Neural crest cell (in vitro differentiated cells): ENCODE measurements at regions not wholly inside any gene's neighbourhood (a gene's known extent, or its start where the extent isn't known, plus 50 kb on each side); places are given as distances from the start of the nearest gene placed in this dataset.

Experiments
- DNase-seq: peaks from one replicate; pipeline ENCODE4 v3.0.0; 2021; ENCODE audit warnings: low read depth, mixed read lengths, low spot score
- H3K27ac Mint-ChIP-seq: one replicate; pipeline ENCODE4 v1.8.0; 2021; ENCODE audit warnings: mild to moderate bottlenecking, mixed read lengths; ENCODE audit not compliant: unreplicated experiment
- H3K27me3 Mint-ChIP-seq: 2 replicates; pipeline ENCODE4 v1.8.0; 2021; ENCODE audit warnings: low read depth, mild to moderate bottlenecking, mixed read lengths
- H3K36me3 Mint-ChIP-seq: 2 replicates; pipeline ENCODE4 v1.8.0; 2021; ENCODE audit warnings: low read depth, mild to moderate bottlenecking, mixed read lengths
- H3K4me1 Mint-ChIP-seq: 2 replicates; pipeline ENCODE4 v1.8.0; 2021; ENCODE audit warnings: mixed read lengths
- H3K4me3 Mint-ChIP-seq: one replicate; pipeline ENCODE4 v1.8.0; 2021; ENCODE audit warnings: mild to moderate bottlenecking, mixed read lengths
- H3K9me3 Mint-ChIP-seq: 2 replicates; pipeline ENCODE4 v1.8.0; 2021; ENCODE audit warnings: mixed read lengths
- CTCF ChIP-seq: fragments of 200-600 bp; sonication (generic); conservative IDR thresholded peaks from 2 replicates; pipeline ENCODE4 v1.5.0; 2021; ENCODE audit warnings: antibody characterized with exemption, mild to moderate bottlenecking

GRCh38 chr3:72303926-72304325, 519.0 kb upstream of the PROK2 start:
- H3K9me3 Mint-ChIP-seq, result no peaks in the 10 kb centered on the region
- H3K4me3 Mint-ChIP-seq, result no peak overlapping the region
- H3K27me3 Mint-ChIP-seq, result peaks cover 31% of the 10 kb centered on the region
- no peaks in the 10 kb centered on the region for H3K36me3 Mint-ChIP-seq
- DNase-seq, result no peak
- H3K4me1 Mint-ChIP-seq, result peaks cover 23% of the 10 kb centered on the region
- no peak for TF ChIP-seq CTCF
- H3K27ac Mint-ChIP-seq, result no peak overlapping the region

GRCh38 chr3:72301779-72302178, 516.8 kb upstream of the PROK2 start:
- no peak for DNase-seq
- H3K36me3 Mint-ChIP-seq, result no peaks in the 10 kb centered on the region
- peaks cover 30% of the 10 kb centered on the region for H3K27me3 Mint-ChIP-seq
- no peaks in the 10 kb centered on the region for H3K9me3 Mint-ChIP-seq
- H3K4me3 Mint-ChIP-seq, result no peak overlapping the region
- peaks cover 21% of the 10 kb centered on the region for H3K4me1 Mint-ChIP-seq
- H3K27ac Mint-ChIP-seq, result no peak overlapping the region
- no peak for TF ChIP-seq CTCF

GRCh38 chr3:72300621-72301020, 515.7 kb upstream of the PROK2 start:
- H3K9me3 Mint-ChIP-seq, result no peaks in the 10 kb centered on the region
- no peak overlapping the region for H3K4me3 Mint-ChIP-seq
- peaks cover 25% of the 10 kb centered on the region for H3K4me1 Mint-ChIP-seq
- DNase-seq, result no peak
- no peak overlapping the region for H3K27ac Mint-ChIP-seq
- H3K27me3 Mint-ChIP-seq, result peaks cover 27% of the 10 kb centered on the region
- H3K36me3 Mint-ChIP-seq, result no peaks in the 10 kb centered on the region
- TF ChIP-seq CTCF, result no peak

- H3K27me3 Mint-ChIP-seq, result peaks cover 20% of the 10 kb centered on the region
- H3K4me1 Mint-ChIP-seq, result peaks cover 25% of the 10 kb centered on the region
- DNase-seq, result no peak
- no peak overlapping the region for H3K27ac Mint-ChIP-seq
- TF ChIP-seq CTCF, result no peak
- no peaks in the 10 kb centered on the region for H3K36me3 Mint-ChIP-seq
- H3K4me3 Mint-ChIP-seq, result no peak overlapping the region
- H3K9me3 Mint-ChIP-seq, result no peaks in the 10 kb centered on the region
These were observed 514.9 kb upstream of the PROK2 start for GRCh38 chr3:72299823-72300222.

DNA sequence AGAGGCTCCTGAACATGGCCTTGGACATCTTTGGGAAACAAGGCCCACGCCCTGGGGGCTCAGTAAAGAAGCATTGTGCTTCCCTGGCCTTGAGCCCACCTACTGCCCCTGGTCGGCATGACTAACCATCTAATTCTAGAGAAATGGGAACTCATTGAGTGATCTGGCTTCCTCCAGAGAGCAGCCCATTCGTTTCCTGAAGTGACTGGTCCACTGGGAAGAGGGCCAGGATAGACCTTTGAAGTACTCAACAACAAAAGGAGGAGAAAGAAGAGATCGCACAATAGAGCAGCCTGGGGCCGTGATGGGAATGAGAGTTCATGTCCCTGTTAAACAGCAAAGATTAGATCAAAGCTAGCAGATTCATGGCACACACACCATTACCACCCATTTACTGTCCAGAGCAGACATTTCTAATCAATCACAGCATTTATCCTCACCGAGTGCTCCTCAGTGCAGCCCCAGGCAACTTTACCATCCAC, 514.4 kb upstream of the PROK2 start:
- no peak for TF ChIP-seq CTCF
- peaks cover 24% of the 10 kb centered on the region for H3K4me1 Mint-ChIP-seq
- H3K9me3 Mint-ChIP-seq, result no peaks in the 10 kb centered on the region
- no peaks in the 10 kb centered on the region for H3K36me3 Mint-ChIP-seq
- DNase-seq, result no peak
- peaks cover 17% of the 10 kb centered on the region for H3K27me3 Mint-ChIP-seq
- no peak overlapping the region for H3K27ac Mint-ChIP-seq
- H3K4me3 Mint-ChIP-seq, result no peak overlapping the region
